ENCODE measurements at regions not wholly inside any gene's neighbourhood (a gene's known extent, or its start where the extent isn't known, plus 50 kb on each side); places are given as distances from the start of the nearest gene placed in this dataset.

- TF ChIP-seq ZFX (IDR thresholded peaks at IDR 0.05; ENCODE audit: borderline replicate concordance): no peak
- TF ChIP-seq CTCF (IDR thresholded peaks at IDR 0.05): no peak
- H3K27ac ChIP-seq: no peak overlapping the region
These were observed 275.3 kb downstream of the HRH4 start for GRCh38 chr18:24735624-24736231.

DNA sequence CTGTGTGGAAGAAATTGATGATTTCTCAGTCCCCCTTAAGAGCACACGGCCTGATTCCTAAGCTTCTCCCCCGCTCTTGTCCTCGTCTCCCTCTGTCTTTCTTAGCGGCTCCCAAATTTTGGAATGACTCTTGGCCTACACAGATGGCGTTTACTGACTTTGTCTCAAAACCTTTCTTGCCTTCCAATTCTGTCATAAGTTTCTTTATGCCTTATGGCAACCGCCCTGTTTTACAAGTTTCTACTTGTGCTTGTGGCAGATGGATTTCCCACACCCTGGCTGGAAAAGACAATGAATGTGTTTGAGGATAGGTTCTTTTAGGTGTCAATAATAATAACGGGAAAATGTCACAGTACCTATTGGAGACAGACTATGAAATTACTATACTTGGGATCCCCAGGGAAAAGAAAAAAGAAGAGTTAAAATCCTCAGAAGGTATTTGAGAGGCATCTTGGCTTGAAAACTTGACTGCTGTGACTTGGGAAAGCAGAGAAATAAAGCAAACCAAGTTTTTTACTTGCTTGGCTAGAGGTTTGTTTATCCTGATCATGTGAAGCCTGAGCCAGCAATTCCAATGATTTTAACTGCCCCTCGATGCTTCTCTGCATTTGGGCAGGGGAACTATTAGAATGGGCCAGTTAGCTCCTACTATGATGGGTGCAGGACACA is 276.4 kb downstream of the HRH4 start:
- no peak overlapping the region for H3K27ac ChIP-seq
- TF ChIP-seq CTCF (IDR thresholded peaks at IDR 0.05) (no peak), ZFX (IDR thresholded peaks at IDR 0.05; ENCODE audit: borderline replicate concordance) (no peak)

GRCh38 chr18:24740829-24741228 is 280.4 kb downstream of the HRH4 start:
- no peak overlapping the region for H3K27ac ChIP-seq
- TF ChIP-seq CTCF (IDR thresholded peaks at IDR 0.05) (no peak), ZFX (IDR thresholded peaks at IDR 0.05; ENCODE audit: borderline replicate concordance) (no peak)

- no peak for TF ChIP-seq ZFX (IDR thresholded peaks at IDR 0.05; ENCODE audit: borderline replicate concordance)
- TF ChIP-seq CTCF (IDR thresholded peaks at IDR 0.05): no peak
- H3K27ac ChIP-seq: no peak overlapping the region
These were observed 280.9 kb downstream of the HRH4 start for GRCh38 chr18:24741321-24741720.

GRCh38 chr18:24741965-24742724 is 281.7 kb downstream of the HRH4 start:
- H3K27ac ChIP-seq: no peak overlapping the region
- TF ChIP-seq CTCF (IDR thresholded peaks at IDR 0.05) (no peak), ZFX (IDR thresholded peaks at IDR 0.05; ENCODE audit: borderline replicate concordance) (no peak)

DNA sequence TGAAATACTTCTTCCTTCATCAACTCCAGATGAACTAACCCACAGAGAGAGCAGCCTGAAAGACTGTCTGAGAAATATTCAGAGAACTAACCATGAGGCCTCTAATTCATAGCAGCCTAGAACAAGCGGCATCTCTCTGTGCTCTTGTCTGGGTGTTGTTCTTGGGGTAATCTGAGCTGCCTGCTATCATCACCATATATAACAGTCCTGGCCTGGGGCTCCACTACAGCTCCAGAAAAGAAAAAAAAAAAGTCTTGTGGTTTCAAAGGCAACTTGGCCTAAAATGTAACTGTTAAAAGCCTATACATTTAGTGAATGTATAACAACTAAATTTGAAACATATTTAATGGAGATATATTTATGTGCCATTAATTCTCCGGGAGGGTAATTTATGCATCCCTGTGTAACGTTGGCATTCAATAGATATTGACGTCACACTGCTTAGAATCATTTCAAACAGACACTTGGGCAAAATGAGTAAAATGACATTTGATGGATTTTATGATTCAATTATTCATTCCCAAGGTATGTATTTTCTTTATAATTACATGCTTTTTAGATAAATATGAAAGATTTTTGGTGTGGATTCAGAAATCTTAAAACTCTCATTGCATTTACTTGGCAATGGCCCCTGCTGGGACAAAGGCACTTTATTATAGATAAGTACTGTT is 294.3 kb downstream of the HRH4 start:
- H3K27ac ChIP-seq: no peak overlapping the region

GRCh38 chr18:24756385-24756784 is 295.9 kb downstream of the HRH4 start:
- TF ChIP-seq CTCF (IDR thresholded peaks at IDR 0.05) (no peak), ZFX (IDR thresholded peaks at IDR 0.05; ENCODE audit: borderline replicate concordance) (no peak)
- H3K27ac ChIP-seq: no peak overlapping the region

More for the DNA sequence above, 294.3 kb downstream of the HRH4 start:
- no peak for TF ChIP-seq ZFX (IDR thresholded peaks at IDR 0.05; ENCODE audit: borderline replicate concordance)

Data from 22Rv1 (cell line).